DMS114 treated with DMSO at 0.1 percent for 48 hours (cell line): ENCODE measurements at regions not wholly inside any gene's neighbourhood (a gene's known extent, or its start where the extent isn't known, plus 50 kb on each side); places are given as distances from the start of the nearest gene placed in this dataset.

Experiments
- DNase-seq: peaks from one replicate; lab custom pipeline; 2025; ENCODE audit not compliant: unreplicated experiment; lab: John Stamatoyannopoulos, UW

GRCh38 chr9:135230817-135231520 is 143.5 kb downstream of the OLFM1 start:
- no peak for DNase-seq

DNA sequence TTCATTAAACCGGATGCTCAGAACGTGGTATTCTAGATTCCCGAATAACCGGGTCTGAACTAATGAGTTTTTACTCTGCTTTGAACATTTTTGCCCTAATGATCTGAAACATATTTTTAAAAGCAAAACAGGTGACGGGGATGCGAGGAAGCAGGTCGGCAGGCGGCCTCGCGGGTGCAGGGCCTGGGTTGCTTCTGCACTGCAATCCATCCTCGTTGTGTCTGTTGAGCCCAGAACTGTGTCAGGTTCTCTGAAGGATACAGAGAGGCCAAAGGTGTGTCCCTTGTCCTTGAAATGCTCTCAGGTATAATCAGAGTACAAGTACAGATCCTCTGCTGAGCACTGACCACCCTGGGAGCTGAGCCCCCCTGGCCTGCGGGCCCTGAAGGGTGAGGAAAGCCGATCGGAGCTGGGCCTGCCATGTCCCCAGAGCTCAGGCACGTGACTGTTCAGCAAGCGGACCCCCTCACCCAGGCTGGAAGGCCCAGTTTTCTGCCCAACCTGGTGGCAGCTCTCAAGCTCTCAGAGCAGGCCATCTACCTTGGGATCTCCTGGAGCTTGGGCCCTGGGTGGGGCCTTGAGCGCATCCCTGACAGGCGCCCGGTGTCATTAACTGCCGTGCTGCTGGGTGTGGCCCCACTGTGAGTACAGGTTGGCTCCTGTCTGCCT is 151.8 kb downstream of the OLFM1 start:
- DNase-seq: no peak

DNA sequence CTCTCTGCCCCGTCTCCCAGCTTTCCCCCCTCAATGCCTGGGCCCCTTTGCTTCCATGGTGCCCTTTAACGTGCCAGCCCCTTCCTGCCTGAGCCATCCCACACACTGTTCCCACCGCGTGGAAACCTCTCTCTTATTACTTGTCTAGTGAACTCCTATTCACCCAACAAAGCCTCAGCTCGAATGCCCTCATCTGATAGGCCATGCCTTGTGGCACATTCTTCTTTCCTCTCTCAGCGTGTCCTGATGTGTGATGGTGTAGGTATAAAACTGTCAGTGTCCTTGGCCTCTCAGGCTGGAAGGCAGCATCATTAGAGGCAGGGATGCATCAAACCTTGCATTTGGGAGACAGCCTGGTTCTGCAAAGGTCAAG is 152.3 kb downstream of the OLFM1 start:
- DNase-seq: no peak

DNA sequence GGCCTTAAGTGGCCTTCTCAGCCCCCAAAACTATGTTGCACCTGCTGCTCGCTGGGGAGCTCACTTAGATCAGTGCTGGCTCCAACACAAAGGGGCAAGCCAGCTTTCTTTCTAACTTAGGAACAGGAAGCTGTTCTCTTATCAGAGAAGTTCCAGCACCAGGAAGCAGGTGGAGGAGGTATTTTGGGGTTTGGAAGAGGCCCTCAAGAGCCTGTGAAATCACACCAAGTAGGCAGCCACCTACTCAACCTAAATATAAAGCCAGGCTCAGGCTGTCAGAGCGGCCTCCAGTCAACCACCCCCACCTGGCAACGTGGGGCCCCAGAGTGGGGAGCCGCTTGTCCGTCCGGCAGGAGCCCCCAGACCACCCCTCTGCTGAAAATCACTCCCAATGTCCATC is 152.8 kb downstream of the OLFM1 start:
- DNase-seq: no peak

DNA sequence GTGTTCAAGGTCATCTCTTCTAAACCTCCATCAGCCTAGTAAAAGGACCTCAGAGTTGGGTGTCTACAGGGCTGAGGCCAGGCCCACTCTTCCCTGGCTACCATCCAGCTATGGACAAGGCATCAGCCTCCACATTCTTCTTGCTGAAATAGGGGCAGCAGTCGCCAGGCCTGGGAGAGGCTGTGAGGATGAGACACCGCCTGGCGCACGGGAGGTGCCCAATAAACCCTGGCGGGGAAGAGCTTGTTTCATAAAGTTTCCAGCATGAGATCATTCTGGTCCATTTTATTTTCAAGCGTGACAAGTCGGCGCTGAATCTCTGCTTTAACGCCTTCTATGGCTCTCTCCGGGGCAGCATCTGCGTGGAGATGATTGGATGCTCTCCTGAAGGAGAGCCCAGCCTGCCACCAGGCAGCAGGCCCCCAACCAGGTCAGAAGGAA is 153.4 kb downstream of the OLFM1 start:
- no peak for DNase-seq

DNA sequence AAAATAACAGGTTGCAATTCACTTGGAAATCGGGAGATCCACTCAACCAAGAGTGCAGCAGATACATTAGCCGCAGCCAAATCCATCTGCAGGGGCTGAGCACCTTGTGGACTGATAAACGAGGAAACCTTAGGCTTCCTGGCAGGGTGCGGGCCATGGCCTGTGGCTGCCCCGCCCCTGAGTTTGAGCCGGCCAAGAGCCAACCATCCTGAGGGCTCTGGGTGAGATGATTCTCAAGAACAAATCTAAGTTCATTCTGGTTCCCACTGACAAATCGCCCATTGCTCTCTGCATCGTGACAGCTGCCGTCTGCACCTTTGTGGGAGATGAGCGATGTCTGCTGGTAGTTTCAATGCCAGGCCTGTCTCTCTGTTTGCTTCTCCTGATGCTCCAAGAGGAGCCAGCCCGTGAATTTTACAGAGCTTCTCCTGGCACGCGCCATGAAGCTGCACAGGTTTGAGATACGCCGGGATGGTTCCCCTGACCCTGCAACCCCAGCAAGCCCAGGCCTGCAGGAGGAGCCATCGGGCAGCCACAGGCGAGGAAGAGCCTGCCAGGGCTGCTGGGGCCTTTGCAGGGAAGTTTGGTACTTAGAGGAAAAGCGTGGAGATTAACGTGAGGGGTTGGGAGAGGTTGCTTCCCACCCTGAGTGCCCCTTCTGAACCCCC is 154.0 kb downstream of the OLFM1 start:
- no peak for DNase-seq

DNA sequence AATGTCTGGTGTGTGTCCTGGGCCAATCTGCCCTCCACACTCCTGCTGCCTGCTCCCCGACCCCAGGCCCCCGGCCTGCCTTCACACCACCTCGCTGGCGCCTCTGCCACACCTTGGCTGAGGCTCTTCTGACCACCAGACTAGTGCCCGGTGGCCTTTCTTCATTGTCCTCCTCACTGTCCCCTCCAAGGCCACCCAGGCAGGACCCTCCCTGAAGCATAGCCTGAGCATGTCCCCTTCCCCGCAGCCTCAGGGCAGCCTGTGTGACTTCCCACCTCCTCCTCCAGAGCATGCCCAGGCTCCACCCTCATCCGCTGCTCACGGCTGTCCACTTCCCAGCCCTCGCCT is 154.6 kb downstream of the OLFM1 start:
- no peak for DNase-seq

DNA sequence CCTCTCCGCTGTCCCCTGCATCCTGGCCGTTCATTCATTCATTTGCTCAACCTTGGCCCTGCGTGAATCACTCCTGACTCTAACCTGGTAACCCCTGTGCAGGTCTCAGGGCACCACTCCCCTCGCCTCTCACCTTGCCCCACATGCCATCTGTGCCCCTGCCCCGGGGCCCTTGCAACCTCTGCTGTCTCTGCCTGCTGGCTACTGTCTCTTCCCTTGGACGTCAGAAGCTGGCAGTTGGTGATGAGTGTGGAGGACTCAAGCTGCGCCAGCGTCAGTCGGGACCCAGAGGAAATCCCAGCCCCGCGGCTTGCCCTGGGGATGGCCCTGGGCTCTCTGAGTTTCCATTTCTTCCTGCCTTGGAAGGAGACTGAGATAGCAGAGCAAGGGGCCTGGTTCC is 154.9 kb downstream of the OLFM1 start:
- DNase-seq: no peak

- DNase-seq: no peak
Observed at GRCh38 chr9:135243201-135244190, 156.0 kb downstream of the OLFM1 start.

DNA sequence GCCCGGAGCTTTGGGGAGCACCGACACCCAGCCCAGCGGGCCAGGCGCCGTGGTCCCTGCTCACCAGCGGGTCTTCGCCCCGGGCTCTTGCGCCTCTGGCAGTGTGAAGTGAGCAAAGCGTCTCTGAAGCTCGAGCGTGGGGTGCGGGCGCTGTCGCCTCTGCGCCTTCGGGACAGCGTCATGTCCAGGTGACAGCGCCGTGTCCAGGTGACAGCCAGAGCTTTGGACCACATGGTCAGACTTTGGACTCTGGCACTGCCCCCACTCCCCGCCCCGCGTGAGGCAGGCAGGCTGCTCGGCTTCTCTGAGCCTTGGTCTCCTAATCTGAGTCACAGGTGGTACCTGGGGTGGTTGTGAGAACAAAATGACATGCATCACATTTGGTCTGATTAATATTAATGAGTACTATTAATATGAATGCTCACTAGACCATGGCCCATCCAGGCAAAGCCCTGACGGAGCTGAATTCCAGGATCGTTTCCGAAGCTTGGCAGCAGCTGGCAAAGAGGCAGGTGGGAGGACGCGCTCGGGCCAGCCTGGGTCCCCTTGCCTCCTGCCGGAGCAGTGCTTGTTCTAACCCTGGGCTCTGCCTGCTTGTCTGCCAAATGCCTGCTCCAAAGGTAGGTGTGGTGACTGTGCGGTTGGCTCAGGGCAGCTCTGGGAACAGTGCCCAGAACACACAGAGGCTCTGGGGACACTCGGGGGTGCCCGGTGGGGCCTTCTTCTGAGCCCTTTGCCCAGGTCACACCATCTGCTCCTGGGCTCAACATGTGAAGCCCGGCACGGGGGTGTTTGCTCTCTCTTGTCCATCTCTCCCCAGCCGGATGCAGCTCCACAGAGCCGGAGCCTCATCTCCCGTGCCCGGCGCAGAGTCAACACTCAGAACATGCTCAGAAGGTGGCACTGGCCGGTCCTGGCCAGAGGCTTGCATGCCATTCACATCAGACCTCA is 157.1 kb downstream of the OLFM1 start:
- no peak for DNase-seq

DNA sequence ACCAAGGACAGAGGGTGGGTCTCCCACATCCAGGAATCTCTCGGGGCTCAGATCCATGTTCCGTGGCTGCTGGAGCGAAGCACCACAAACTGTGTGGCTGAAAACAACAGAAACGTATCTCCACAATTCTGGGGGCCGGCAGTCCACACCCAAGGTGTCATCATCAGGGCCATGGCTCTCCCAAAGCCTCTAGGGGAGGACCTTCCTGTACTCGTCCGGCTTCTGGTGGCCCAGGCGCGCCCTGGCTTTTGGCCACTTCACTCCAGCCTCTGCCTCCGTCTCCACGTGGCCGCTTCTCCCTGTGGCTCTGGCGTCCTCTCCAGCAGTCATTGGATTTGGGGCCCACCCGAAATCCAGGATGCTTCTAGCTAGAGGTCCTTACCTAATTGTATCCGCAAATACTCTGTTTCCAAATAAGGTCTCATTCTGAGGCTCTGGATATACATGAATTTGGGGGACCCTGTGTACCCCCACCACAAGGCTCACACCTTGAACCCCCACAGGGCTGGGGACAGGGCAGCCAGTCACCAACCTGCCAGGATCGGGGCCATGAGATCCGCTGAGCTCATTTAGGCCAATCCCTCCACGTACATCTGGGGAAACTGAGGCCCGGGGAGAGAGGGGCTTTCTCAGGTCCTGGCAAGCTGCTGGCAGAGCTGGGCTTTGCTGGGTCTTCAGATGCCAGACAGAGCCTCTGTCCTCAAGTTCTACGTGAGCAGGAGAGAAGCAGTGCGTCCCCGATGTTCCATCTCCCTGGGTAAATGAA is 158.2 kb downstream of the OLFM1 start:
- DNase-seq: no peak

DNA sequence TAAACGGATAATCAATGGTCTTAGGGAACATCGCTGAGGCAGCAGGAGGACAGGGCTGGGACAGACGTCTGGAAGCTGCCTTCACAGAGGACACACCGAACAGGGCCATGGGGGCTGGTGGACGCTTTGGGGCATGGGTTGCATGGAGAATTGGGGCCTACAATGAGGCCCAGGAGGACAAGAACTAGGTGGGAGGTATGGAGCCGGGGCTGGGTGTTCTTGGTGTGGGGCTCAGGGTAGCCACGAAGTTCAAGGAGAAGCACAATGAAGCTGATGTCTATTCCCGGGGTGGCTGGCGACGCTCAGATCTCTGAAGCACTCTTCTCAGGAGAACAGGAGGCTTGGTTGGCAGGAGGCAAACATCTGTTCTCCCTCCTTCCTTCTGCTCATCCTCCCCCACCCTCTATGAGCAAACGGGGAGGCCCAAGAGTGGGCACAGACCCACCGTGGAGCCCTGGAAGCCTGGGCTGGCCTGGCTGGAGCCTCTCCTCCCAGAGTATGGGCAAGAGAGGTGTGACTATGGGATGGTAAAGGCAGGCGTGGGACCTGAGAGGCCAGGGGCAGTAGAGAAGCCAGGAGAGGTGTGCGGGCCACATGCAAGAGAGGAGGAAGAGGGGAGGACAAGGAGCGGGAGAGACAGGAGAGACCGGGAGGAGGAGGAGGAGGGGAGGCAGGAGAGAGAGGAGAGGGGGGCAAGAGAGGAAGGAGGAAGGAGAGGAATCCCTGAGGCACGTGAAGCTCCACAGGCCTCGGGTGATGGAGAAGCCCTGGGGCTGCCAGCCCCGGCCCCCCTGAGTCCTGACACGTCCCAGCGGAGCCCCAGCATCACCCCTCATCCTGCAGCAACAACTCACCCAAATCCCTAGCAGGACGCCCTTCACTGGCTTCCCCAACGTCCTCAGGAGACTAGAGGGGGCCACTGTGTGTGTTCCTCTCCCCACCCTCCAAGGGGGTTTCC is 159.1 kb downstream of the OLFM1 start:
- no peak for DNase-seq

DNA sequence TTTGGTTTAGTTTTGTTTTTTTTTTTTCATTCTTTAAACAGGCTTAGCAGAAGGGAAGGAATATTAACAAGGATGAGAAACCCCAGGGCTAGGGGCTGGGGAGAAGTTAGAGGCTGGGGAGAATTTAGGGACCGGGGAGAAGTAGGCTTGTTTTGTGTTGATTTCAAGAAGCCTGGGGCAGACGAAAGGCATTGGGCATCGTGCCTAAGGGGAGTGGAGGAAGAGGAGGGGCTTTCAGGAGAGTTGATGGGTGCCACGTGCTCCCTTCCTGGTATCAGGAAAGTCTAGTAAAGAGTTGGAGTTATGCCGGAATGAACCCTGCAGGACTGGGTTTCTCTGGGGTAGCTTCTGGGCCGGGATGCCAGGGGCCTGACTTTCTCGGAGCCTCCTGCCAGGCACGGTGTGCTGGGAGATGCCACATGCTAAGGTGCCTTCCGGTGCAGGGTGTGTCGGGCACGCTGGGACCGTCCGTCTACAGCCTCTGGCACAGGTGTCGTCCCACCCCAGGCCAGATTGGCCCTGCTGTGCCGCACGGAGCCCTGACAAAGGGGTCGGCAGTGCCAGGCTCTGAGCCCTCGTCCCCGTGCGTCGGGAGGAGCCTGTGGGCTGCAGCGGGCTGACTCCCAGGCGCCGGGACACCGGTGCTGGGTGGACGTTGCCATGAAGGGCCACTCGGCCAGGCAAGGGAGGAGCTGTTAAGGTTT is 159.9 kb downstream of the OLFM1 start:
- no peak for DNase-seq

GRCh38 chr9:135248111-135248510 is 160.6 kb downstream of the OLFM1 start:
- no peak for DNase-seq

- DNase-seq: no peak
Observed at GRCh38 chr9:135248721-135249120, 161.3 kb downstream of the OLFM1 start.

GRCh38 chr9:135249191-135249590 is 161.7 kb downstream of the OLFM1 start:
- DNase-seq: no peak

- DNase-seq: no peak
Observed at GRCh38 chr9:135249711-135250110, 162.2 kb downstream of the OLFM1 start.

DNA sequence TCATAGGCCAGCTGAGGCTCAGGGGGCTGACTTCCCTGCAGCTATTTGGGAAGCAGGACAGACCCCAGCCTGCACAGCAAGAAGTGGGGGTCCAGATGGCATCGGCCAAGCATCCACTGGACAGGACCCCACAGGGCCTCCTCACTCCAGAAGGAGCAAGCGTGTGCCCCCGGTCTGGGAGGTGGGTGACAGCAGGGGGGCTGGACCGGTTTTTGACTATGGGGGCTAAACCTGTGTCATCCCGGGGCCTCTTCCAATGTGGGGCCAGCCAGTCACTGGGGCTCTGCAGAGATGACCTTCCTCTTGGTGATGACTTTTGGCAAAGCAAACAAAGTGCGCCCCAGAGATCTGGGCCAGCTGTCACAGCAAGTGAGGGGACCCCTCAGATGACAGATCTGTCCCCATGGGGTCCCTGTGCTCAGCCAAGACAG is 163.9 kb downstream of the OLFM1 start:
- no peak for DNase-seq
